Gastrocnemius medialis (tissue), 4 donors: ENCODE measurements at regions not wholly inside any gene's neighbourhood (a gene's known extent, or its start where the extent isn't known, plus 50 kb on each side); places are given as distances from the start of the nearest gene placed in this dataset.
"Not testable (repeated sequence)": the region's sequence is repeated elsewhere in the genome, so short reads cannot be mapped to it uniquely, and the experiment has no call there.

ENCODE experiments used
- ATAC-seq, 2 donors: fragments of 150-250 bp; one replicate each; pipeline ENCODE4 v1.9.1; 2016
- DNase-seq, 2 donors: peaks; one replicate each; pipeline ENCODE4 v3.0.0-alpha.2; 2019
- H3K27ac ChIP-seq, 4 donors: fragments of 200-600 bp; sonication (generic); 1 replicate in 1 of 4; 2 replicates in 3 of 4; pipeline ENCODE4 v1.5.1; 2016 to 2018; ENCODE audit warnings: mild to moderate bottlenecking in 2 of 4, moderate library complexity in 1 of 4
- H3K27me3 ChIP-seq, 3 donors: fragments of 200-600 bp; sonication (generic) in 2 of 3; 1 replicate in 1 of 3; 2 replicates in 2 of 3; pipeline versions ENCODE4 v1.5.1 to v1.6.0; 2016 to 2019; ENCODE audit warnings: mild to moderate bottlenecking in 1 of 3, moderate library complexity in 1 of 3
- H3K36me3 ChIP-seq, 2 donors: fragments of 200-600 bp; sonication (generic) in 1 of 2; one replicate each; pipeline ENCODE4 v1.5.1; 2017 to 2018
- H3K4me1 ChIP-seq, 2 donors: fragments of 200-600 bp; sonication (generic) in 1 of 2; one replicate each; pipeline ENCODE4 v1.5.1; 2016 to 2017; ENCODE audit warnings: mild to moderate bottlenecking in 2 of 2
- H3K4me3 ChIP-seq, 4 donors: fragments of 200-600 bp; sonication (generic) in 3 of 4; 1 replicate in 1 of 4; 2 replicates in 3 of 4; pipeline ENCODE4 v1.5.1; 2016 to 2019; ENCODE audit warnings: mild to moderate bottlenecking in 2 of 4
- H3K9me3 ChIP-seq, 3 donors: fragments of 200-600 bp; sonication (generic) in 2 of 3; 1 replicate in 1 of 3; 2 replicates in 2 of 3; pipeline ENCODE4 v1.5.1; 2016 to 2019
- POLR2A ChIP-seq, 2 donors: fragments of 450-650 bp; IDR thresholded peaks; one replicate each; pipeline ENCODE4 v1.6.1; 2017; ENCODE audit warnings: antibody characterized with exemption in 2 of 2, mild to moderate bottlenecking in 2 of 2, moderate library complexity in 2 of 2
- in situ Hi-C, 4 donors: fragments of 200-750 bp; cut with MboI; loops; one replicate each; pipeline versions ENCODE4 v1.15.0 to v1.8.0; 2017; ENCODE audit warnings: low sequenced_read_pairs in 4 of 4
- intact Hi-C: fragments of 100-400 bp; cut with DNase I; formaldehyde crosslinking; loops from one replicate; pipeline ENCODE4 v1.15.1; 2023; ENCODE audit warnings: low total_unique reads
- TF ChIP-seq, protein P1 (sequence below), 5 experiments: fragments of 450-650 bp in 3 of 5; fragments of 200-600 bp in 2 of 5; sonication (generic) in 2 of 5; IDR thresholded peaks in 4 of 5; conservative IDR thresholded peaks in 1 of 5; 1 replicate in 4 of 5; 2 replicates in 1 of 5; pipeline ENCODE4 v1.5.1; 2016 to 2019; ENCODE audit warnings: antibody characterized with exemption in 5 of 5, mild to moderate bottlenecking in 3 of 5, moderate library complexity in 3 of 5

GRCh38 chr1:218930000-218930399 lies 243.7 kb upstream of the LYPLAL1 start:
- no peaks in the 10 kb centered on the region for H3K27me3 ChIP-seq
- in situ Hi-C loops: no loop called here
- TF ChIP-seq POLR2A (IDR thresholded peaks at IDR 0.05): no peak
- TF ChIP-seq, protein P1, sequence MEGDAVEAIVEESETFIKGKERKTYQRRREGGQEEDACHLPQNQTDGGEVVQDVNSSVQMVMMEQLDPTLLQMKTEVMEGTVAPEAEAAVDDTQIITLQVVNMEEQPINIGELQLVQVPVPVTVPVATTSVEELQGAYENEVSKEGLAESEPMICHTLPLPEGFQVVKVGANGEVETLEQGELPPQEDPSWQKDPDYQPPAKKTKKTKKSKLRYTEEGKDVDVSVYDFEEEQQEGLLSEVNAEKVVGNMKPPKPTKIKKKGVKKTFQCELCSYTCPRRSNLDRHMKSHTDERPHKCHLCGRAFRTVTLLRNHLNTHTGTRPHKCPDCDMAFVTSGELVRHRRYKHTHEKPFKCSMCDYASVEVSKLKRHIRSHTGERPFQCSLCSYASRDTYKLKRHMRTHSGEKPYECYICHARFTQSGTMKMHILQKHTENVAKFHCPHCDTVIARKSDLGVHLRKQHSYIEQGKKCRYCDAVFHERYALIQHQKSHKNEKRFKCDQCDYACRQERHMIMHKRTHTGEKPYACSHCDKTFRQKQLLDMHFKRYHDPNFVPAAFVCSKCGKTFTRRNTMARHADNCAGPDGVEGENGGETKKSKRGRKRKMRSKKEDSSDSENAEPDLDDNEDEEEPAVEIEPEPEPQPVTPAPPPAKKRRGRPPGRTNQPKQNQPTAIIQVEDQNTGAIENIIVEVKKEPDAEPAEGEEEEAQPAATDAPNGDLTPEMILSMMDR (IDR thresholded peaks at IDR 0.05 in 4 of 5, conservative IDR thresholded peaks at IDR 0.05 in 1 of 5): no peak
- no peaks in the 10 kb centered on the region for H3K4me1 ChIP-seq
- H3K36me3 ChIP-seq: no peaks in the 10 kb centered on the region
- DNase-seq: no peak
- H3K9me3 ChIP-seq: no peaks in the 10 kb centered on the region
- intact Hi-C loops: no loop called here
- no peak overlapping the region for H3K27ac ChIP-seq
- ATAC-seq: no peak
- H3K4me3 ChIP-seq: no peak overlapping the region

GRCh38 chr1:218930472-218931241 lies 243.0 kb upstream of the LYPLAL1 start:
- TF ChIP-seq, protein P1 (IDR thresholded peaks at IDR 0.05 in 4 of 5, conservative IDR thresholded peaks at IDR 0.05 in 1 of 5): no peak
- no peak for TF ChIP-seq POLR2A (IDR thresholded peaks at IDR 0.05)
- no peak overlapping the region for H3K27ac ChIP-seq
- intact Hi-C loops (no loop called here), in situ Hi-C loops (no loop called here)
- ATAC-seq (no peak), DNase-seq (no peak)
- H3K4me3 ChIP-seq: no peak overlapping the region
- no peaks in the 10 kb centered on the region for H3K9me3 ChIP-seq
- no peaks in the 10 kb centered on the region for H3K27me3 ChIP-seq
- no peaks in the 10 kb centered on the region for H3K4me1 ChIP-seq
- H3K36me3 ChIP-seq: no peaks in the 10 kb centered on the region

- Histone ChIP-seq H3K36me3 (no peaks in the 10 kb centered on the region), H3K27ac (no peak overlapping the region), H3K9me3 (no peaks in the 10 kb centered on the region), H3K4me3 (no peak overlapping the region), H3K27me3 (no peaks in the 10 kb centered on the region), H3K4me1 (no peaks in the 10 kb centered on the region)
- ATAC-seq (no peak), DNase-seq (no peak)
- intact Hi-C loops: no loop called here
- in situ Hi-C loops: no loop called here
- TF ChIP-seq, protein P1 (IDR thresholded peaks at IDR 0.05 in 4 of 5, conservative IDR thresholded peaks at IDR 0.05 in 1 of 5): no peak
- no peak for TF ChIP-seq POLR2A (IDR thresholded peaks at IDR 0.05)
Measured at GRCh38 chr1:218931324-218931723, 242.4 kb upstream of the LYPLAL1 start.

DNA sequence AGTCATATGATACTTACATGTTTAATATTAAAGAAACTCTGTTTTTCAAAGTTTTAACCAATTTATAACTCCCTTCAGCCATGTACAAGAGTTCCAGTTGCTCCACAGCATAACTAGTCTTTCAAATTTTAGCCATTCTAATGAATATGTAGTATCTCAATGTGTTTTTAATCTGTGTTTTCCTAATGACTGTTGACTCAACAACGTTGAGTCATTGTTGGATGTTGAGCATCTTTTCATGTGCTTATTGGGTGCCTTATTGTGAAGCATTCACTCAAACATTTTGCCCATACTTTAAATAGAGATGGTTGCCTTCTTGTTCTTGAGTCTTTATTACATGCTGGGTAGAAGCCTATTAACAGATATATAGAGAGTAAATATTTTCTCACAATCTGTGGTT lies 240.2 kb upstream of the LYPLAL1 start:
- in situ Hi-C loops (no loop called here), intact Hi-C loops (no loop called here)
- H3K4me1 ChIP-seq: no peaks in the 10 kb centered on the region
- H3K27ac ChIP-seq: no peak overlapping the region
- ATAC-seq (no peak), DNase-seq (no peak)
- H3K36me3 ChIP-seq: no peaks in the 10 kb centered on the region
- TF ChIP-seq POLR2A (IDR thresholded peaks at IDR 0.05): no peak
- TF ChIP-seq, protein P1 (IDR thresholded peaks at IDR 0.05 in 4 of 5, conservative IDR thresholded peaks at IDR 0.05 in 1 of 5): no peak
- H3K4me3 ChIP-seq: no peak overlapping the region
- no peaks in the 10 kb centered on the region for H3K9me3 ChIP-seq
- no peaks in the 10 kb centered on the region for H3K27me3 ChIP-seq

DNA sequence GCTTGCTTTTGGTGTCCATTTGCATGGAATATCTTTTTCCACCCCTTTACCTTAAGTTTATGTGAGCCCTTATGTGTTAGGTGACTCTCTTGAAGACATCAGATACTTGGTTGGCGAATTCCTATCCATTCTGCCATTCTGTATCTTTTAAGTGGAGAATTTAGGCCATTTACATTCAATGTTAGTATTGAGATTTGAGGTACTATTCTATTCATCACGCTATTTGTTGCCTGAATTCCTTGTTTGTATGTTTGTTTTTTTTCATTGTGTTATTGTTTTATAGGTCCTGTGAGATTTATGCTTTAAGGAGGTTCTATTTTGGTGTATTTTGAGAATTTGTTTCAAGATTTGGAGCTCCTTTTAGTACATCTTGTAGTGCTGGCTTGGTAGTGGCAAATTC lies 238.3 kb upstream of the LYPLAL1 start:
- ATAC-seq, in situ Hi-C loops, intact Hi-C loops: not testable (repeated sequence)

More for the DNA sequence above, 238.3 kb upstream of the LYPLAL1 start:
- H3K9me3 ChIP-seq, H3K4me3 ChIP-seq, H3K27ac ChIP-seq, H3K27me3 ChIP-seq, H3K4me1 ChIP-seq, DNase-seq, H3K36me3 ChIP-seq: not testable (repeated sequence)
